Activated CD8-positive, alpha-beta T cell treated with anti-CD3 and anti-CD28 coated beads for 36 hours (primary cell): ENCODE measurements at regions not wholly inside any gene's neighbourhood (a gene's known extent, or its start where the extent isn't known, plus 50 kb on each side); places are given as distances from the start of the nearest gene placed in this dataset.

Source experiments
- ATAC-seq: fragments of 200-7000 bp; cut with Tn5 transposase; one replicate; pipeline ENCODE4 v1.10.0; 2021; ENCODE audit warnings: mild to moderate bottlenecking, moderate library complexity
- CTCF ChIA-PET: fragments of 350-600 bp; sonication (Branson Sonifier 250); formaldehyde crosslinking; loops from one replicate; lab custom pipeline; 2021; ENCODE audit warnings: antibody characterized with exemption; lab: Charles Lee
- POLR2A ChIA-PET: fragments of 350-600 bp; sonication (Branson Sonifier 250); formaldehyde crosslinking; loops from one replicate; lab custom pipeline; 2021; ENCODE audit warnings: antibody characterized with exemption; lab: Charles Lee
- DNase-seq: peaks from one replicate; pipeline ENCODE4 v3.0.0-alpha.2; 2020
- H3K27ac Mint-ChIP-seq: one replicate; pipeline ENCODE4 v1.8.0; 2021; ENCODE audit warnings: mild to moderate bottlenecking, mixed read lengths
- H3K27me3 Mint-ChIP-seq: one replicate; pipeline ENCODE4 v1.8.0; 2021; ENCODE audit warnings: mixed read lengths
- H3K36me3 Mint-ChIP-seq: one replicate; pipeline ENCODE4 v1.8.0; 2021; ENCODE audit warnings: low read depth, mixed read lengths
- H3K4me1 Mint-ChIP-seq: one replicate; pipeline ENCODE4 v1.8.0; 2021; ENCODE audit warnings: low read depth, mixed read lengths
- H3K4me3 Mint-ChIP-seq: one replicate; pipeline ENCODE4 v1.8.0; 2021; ENCODE audit warnings: mild to moderate bottlenecking, moderate library complexity, mixed read lengths
- H3K9me3 Mint-ChIP-seq: one replicate; pipeline ENCODE4 v1.8.0; 2021; ENCODE audit warnings: mixed read lengths
- intact Hi-C: fragments of 100-400 bp; cut with micrococcal nuclease; formaldehyde crosslinking; loops from one replicate; pipeline ENCODE4 v1.10.0; 2022
- TF ChIP-seq, protein P1 (sequence below): fragments of 200-600 bp; IDR thresholded peaks from one replicate; pipeline ENCODE4 v1.8.0; 2022; ENCODE audit warnings: antibody characterized with exemption, mild to moderate bottlenecking

DNA sequence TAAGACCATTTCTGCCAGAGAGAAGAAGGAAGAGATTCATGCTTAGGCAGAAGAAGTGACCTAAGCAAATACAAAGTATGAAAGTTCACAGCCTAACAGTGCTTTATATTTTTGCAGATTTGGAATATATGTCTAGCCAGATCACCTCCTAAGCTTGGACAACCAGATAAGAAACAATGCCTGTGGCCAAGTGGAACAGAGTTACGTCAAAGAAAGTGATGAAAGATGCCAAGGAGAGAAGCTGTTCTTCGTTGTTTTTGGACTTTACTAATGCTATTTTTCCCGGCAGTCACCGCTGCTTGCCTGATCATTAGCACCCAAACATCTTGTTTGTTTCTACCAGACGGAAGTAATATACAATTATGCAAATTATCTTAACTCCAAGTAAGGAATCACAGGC is 489.2 kb upstream of the C1orf87 start:
- ATAC-seq (no peak), DNase-seq (no peak)
- Mint-ChIP-seq H3K4me3 (no peak overlapping the region), H3K27ac (no peak overlapping the region), H3K9me3 (no peaks in the 10 kb centered on the region), H3K36me3 (no peaks in the 10 kb centered on the region), H3K4me1 (no peaks in the 10 kb centered on the region), H3K27me3 (no peaks in the 10 kb centered on the region)
- intact Hi-C loops, result no loop called here
- CTCF ChIA-PET, result no interaction called here
- POLR2A ChIA-PET, result no interaction called here
- TF ChIP-seq, protein P1, sequence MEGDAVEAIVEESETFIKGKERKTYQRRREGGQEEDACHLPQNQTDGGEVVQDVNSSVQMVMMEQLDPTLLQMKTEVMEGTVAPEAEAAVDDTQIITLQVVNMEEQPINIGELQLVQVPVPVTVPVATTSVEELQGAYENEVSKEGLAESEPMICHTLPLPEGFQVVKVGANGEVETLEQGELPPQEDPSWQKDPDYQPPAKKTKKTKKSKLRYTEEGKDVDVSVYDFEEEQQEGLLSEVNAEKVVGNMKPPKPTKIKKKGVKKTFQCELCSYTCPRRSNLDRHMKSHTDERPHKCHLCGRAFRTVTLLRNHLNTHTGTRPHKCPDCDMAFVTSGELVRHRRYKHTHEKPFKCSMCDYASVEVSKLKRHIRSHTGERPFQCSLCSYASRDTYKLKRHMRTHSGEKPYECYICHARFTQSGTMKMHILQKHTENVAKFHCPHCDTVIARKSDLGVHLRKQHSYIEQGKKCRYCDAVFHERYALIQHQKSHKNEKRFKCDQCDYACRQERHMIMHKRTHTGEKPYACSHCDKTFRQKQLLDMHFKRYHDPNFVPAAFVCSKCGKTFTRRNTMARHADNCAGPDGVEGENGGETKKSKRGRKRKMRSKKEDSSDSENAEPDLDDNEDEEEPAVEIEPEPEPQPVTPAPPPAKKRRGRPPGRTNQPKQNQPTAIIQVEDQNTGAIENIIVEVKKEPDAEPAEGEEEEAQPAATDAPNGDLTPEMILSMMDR, result no peak

DNA sequence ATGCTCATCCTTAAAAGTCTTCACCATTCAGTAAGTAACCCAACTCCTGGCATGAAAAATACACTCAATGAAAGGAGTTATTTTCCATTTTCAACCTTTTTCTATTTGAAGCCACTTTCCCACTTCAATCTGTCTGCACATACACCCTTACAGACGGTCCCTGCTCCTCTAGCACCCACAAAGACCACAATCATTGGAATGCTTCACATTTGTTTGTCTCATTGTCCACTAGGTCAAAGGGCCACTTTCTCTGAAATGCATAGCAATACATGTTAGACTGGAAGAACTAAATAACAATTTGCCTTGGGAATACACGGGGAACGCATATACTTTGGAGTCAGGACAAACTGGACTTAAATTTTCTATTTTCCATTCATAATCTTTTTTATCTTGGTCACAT is 487.1 kb upstream of the C1orf87 start:
- H3K27ac Mint-ChIP-seq, result no peak overlapping the region
- no peak overlapping the region for H3K4me3 Mint-ChIP-seq
- DNase-seq (no peak), ATAC-seq (no peak)
- TF ChIP-seq, protein P1, result no peak
- H3K9me3 Mint-ChIP-seq, result peaks cover 1% of the 10 kb centered on the region
- H3K36me3 Mint-ChIP-seq, result no peaks in the 10 kb centered on the region
- ChIA-PET CTCF (no interaction called here), POLR2A (no interaction called here)
- intact Hi-C loops, result no loop called here
- no peaks in the 10 kb centered on the region for H3K4me1 Mint-ChIP-seq
- peaks cover 2% of the 10 kb centered on the region for H3K27me3 Mint-ChIP-seq

DNA sequence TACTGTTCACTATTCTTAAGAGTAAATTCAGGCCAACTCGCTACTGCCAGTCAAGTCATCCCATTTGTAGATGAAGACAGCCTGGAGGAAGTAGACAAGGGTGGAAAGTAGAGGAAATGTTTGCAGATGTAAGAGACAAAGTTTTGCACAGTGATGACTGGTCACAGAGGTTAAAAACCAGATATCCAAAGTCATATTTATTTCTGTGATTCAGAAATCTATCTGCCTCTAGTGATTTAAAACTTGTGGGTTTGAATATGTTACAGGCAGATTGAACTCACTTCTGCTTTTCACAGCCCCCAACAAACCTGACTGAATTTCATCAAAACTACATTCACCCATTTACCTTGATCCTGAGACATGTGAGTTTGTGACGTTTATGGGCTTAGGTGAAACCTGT is 484.7 kb upstream of the C1orf87 start:
- no peaks in the 10 kb centered on the region for H3K4me1 Mint-ChIP-seq
- CTCF ChIA-PET, result no interaction called here
- POLR2A ChIA-PET, result no interaction called here

DNA sequence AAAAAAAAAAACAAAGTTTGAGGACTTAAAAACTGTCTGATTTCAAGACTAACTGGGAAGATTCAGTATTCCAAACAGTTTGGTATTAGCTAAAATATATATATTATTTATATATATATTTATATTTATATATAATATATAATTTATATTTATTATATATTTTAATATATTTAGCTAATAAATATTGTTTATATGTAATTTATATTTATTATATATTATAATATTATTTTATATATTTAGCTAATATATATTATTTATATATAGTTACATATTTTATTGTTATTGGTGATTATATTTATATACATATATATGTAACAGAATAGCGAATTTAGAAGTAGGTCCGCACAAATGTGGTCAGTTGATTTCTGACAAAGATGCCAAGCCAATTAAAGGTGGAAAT is 480.2 kb upstream of the C1orf87 start:
- ATAC-seq, result no peak
- Mint-ChIP-seq H3K9me3 (peaks cover 1% of the 10 kb centered on the region), H3K27ac (no peak overlapping the region), H3K27me3 (peaks cover 2% of the 10 kb centered on the region), H3K4me3 (no peak overlapping the region), H3K4me1 (no peaks in the 10 kb centered on the region), H3K36me3 (no peaks in the 10 kb centered on the region)
- TF ChIP-seq, protein P1, result no peak
- CTCF ChIA-PET, result no interaction called here
- DNase-seq, result no peak
- POLR2A ChIA-PET, result no interaction called here
- intact Hi-C loops, result no loop called here

More for the DNA sequence above, 484.7 kb upstream of the C1orf87 start:
- Mint-ChIP-seq H3K36me3 (no peaks in the 10 kb centered on the region), H3K4me3 (no peak overlapping the region), H3K9me3 (peaks cover 1% of the 10 kb centered on the region), H3K27me3 (peaks cover 2% of the 10 kb centered on the region), H3K27ac (no peak overlapping the region)
- TF ChIP-seq, protein P1, result no peak
- no peak for DNase-seq
- intact Hi-C loops, result no loop called here
- ATAC-seq, result no peak

DNA sequence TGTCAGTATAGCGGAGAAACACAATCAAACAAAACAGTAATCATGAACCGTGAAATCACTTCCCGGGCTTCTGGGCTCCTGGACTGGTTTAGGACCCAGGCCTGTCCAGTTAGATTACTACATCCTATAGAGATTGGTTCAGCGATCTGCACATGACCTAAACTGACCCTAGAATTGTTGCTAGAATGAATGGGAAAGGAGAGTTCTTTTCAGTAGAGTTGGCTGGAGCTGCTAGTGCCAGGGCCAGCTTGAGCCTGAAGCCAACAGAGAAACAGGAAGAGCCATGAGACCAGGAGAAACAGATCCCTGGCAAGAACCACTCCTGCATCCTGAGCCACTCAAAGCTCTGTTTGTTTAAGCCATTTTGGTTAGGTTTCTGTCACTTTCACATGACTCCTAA is 474.3 kb upstream of the C1orf87 start:
- TF ChIP-seq, protein P1, result no peak
- Mint-ChIP-seq H3K36me3 (no peaks in the 10 kb centered on the region), H3K4me3 (no peak overlapping the region), H3K27me3 (no peaks in the 10 kb centered on the region), H3K4me1 (no peaks in the 10 kb centered on the region), H3K9me3 (no peaks in the 10 kb centered on the region), H3K27ac (no peak overlapping the region)
- ChIA-PET POLR2A (no interaction called here), CTCF (interaction anchor here (1.4 kb wide), 1 partner anchor 23 kb away, joined by 3 read pairs; no protein-coding TSS in a partner anchor)
- DNase-seq, result no peak
- intact Hi-C loops, result no loop called here
- no peak for ATAC-seq
